ENCODE measurements at regions not wholly inside any gene's neighbourhood (a gene's known extent, or its start where the extent isn't known, plus 50 kb on each side); places are given as distances from the start of the nearest gene placed in this dataset.
A peak's percentile ranks its signal among the peaks of the same experiment; 100 is the strongest.

DNA sequence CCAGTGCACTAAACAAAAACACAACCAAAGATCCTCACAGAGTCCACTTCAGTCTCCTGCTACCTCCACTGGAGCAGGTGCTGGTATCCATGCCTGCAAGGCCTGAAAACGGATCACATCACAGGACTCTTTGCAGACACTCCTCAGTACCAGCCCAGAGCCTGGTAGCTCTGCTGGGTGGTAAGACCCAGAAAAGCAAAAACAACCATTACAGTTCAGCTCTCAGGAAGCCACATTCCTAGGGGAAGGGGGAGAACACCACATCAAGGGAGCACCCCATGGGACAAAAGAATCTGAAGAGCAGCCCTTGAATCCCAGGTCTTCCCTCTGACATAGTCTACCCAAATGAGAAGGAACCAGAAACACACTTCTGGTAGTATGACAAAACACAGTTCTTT, 52.5 kb upstream of the PFN2 start:
- H3K4me1 ChIP-seq (ENCODE audit: control insufficient read depth, extremely low read depth, insufficient read depth, low read length): peaks cover 9% of the 10 kb centered on the region
- no peaks in the 10 kb centered on the region for H3K79me2 ChIP-seq (ENCODE audit: control insufficient read depth, insufficient read depth, low read length)
- H3K27me3 ChIP-seq (ENCODE audit: control insufficient read depth, extremely low read depth, insufficient read depth, low read length): no peaks in the 10 kb centered on the region
- no peak overlapping the region for H3K27ac ChIP-seq (ENCODE audit: control insufficient read depth, insufficient read depth, low read length)
- FAIRE-seq (no peak), DNase-seq (ENCODE audit: low read depth, low spot score) (no peak)
- no peak overlapping the region for H3K9ac ChIP-seq (ENCODE audit: control insufficient read depth, extremely low read depth, insufficient read depth, low read length)
- no peaks in the 10 kb centered on the region for H3K9me1 ChIP-seq (ENCODE audit: control insufficient read depth, extremely low read depth, insufficient read depth, low read length)
- H3K4me2 ChIP-seq (ENCODE audit: control insufficient read depth, extremely low read depth, insufficient read depth, low read depth, low read length): no peak overlapping the region
- H3K36me3 ChIP-seq (ENCODE audit: control insufficient read depth in 2 of 2, extremely low read depth in 1 of 2, insufficient read depth in 2 of 2, low read length in 2 of 2): no peaks in the 10 kb centered on the region
- H2AFZ ChIP-seq (ENCODE audit: control insufficient read depth, low read length): no peak overlapping the region
- H4K20me1 ChIP-seq (ENCODE audit: control insufficient read depth, extremely low read depth, insufficient read depth, low read length): no peaks in the 10 kb centered on the region
- no peak overlapping the region for H3K4me3 ChIP-seq (ENCODE audit: control insufficient read depth in 2 of 3, extremely low read depth in 1 of 3, insufficient read depth in 2 of 3, low read depth in 1 of 3, low read length in 3 of 3)
- TF ChIP-seq EZH2 (IDR thresholded peaks at IDR 0.05; ENCODE audit: low read length): no peak
- TF ChIP-seq, protein P1, sequence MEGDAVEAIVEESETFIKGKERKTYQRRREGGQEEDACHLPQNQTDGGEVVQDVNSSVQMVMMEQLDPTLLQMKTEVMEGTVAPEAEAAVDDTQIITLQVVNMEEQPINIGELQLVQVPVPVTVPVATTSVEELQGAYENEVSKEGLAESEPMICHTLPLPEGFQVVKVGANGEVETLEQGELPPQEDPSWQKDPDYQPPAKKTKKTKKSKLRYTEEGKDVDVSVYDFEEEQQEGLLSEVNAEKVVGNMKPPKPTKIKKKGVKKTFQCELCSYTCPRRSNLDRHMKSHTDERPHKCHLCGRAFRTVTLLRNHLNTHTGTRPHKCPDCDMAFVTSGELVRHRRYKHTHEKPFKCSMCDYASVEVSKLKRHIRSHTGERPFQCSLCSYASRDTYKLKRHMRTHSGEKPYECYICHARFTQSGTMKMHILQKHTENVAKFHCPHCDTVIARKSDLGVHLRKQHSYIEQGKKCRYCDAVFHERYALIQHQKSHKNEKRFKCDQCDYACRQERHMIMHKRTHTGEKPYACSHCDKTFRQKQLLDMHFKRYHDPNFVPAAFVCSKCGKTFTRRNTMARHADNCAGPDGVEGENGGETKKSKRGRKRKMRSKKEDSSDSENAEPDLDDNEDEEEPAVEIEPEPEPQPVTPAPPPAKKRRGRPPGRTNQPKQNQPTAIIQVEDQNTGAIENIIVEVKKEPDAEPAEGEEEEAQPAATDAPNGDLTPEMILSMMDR (optimal IDR thresholded peaks at IDR 0.05 in 1 of 3, IDR thresholded peaks at IDR 0.05 in 1 of 3, conservative IDR thresholded peaks at IDR 0.05 in 1 of 3; ENCODE audit: extremely low read depth in 1 of 3, insufficient read depth in 2 of 3, low read length in 3 of 3): no peak
- H3K9me3 ChIP-seq (ENCODE audit: control insufficient read depth, low read depth, low read length): no peaks in the 10 kb centered on the region
- dilution Hi-C loops (cut with MboI; ENCODE audit: extremely low pct_ligation_motif_present, low sequenced_read_pairs): no loop called here

DNA sequence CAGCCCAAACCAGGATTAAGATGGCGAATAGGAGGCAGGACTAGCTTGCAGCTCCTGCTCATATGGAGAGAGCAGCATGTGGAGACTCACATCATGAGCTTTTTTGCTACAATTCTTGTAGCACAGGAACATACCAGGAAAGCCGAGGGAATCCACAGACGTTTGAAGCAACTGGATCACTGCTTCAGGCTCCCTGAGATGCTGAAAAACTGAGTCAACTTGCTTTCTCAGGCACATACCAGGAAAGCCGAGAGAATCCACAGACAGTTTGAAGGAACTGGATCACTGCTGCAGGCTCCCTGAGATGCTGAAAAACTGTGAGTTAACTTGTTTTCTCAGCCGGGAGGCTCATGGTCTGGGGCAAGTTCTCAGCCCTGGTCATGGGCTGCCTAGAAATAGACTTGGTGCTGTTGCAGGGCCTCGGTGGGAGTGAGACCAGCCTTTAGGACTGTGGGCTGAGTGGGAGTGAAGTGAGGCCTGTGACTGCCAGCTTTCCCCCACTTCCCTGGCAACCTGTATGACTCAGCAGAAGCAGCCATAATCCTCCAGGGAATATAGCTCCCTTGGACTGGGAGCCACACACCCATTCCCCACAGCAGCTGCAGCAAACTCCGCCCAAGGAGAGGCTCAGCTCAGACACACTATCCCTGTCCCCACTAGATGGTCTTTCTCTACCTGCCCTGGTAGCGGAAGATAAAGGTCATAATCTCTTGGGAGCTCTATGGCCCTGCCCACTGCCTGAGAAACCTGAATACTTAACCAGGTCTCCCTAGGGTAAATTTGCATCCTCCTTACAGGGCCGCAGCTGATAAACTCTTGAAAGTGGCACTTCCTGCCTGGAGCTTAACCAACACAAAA, 51.9 kb upstream of the PFN2 start:
- no peak overlapping the region for H3K4me2 ChIP-seq (ENCODE audit: control insufficient read depth, extremely low read depth, insufficient read depth, low read depth, low read length)
- H3K4me1 ChIP-seq (ENCODE audit: control insufficient read depth, extremely low read depth, insufficient read depth, low read length): peaks cover 9% of the 10 kb centered on the region
- H3K9me3 ChIP-seq (ENCODE audit: control insufficient read depth, low read depth, low read length): no peaks in the 10 kb centered on the region
- no peak overlapping the region for H3K27ac ChIP-seq (ENCODE audit: control insufficient read depth, insufficient read depth, low read length)
- H3K4me3 ChIP-seq (ENCODE audit: control insufficient read depth in 2 of 3, extremely low read depth in 1 of 3, insufficient read depth in 2 of 3, low read depth in 1 of 3, low read length in 3 of 3): no peak overlapping the region
- no peaks in the 10 kb centered on the region for H3K36me3 ChIP-seq (ENCODE audit: control insufficient read depth in 2 of 2, extremely low read depth in 1 of 2, insufficient read depth in 2 of 2, low read length in 2 of 2)
- no peak for TF ChIP-seq EZH2 (IDR thresholded peaks at IDR 0.05; ENCODE audit: low read length)
- TF ChIP-seq, protein P1 (optimal IDR thresholded peaks at IDR 0.05 in 1 of 3, IDR thresholded peaks at IDR 0.05 in 1 of 3, conservative IDR thresholded peaks at IDR 0.05 in 1 of 3; ENCODE audit: extremely low read depth in 1 of 3, insufficient read depth in 2 of 3, low read length in 3 of 3): no peak
- DNase-seq (ENCODE audit: low read depth, low spot score) (no peak), FAIRE-seq (no peak)
- H2AFZ ChIP-seq (ENCODE audit: control insufficient read depth, low read length): peak overlapping the region; percentile 20
- H3K9me1 ChIP-seq (ENCODE audit: control insufficient read depth, extremely low read depth, insufficient read depth, low read length): no peaks in the 10 kb centered on the region
- no peaks in the 10 kb centered on the region for H3K27me3 ChIP-seq (ENCODE audit: control insufficient read depth, extremely low read depth, insufficient read depth, low read length)
- no peaks in the 10 kb centered on the region for H3K79me2 ChIP-seq (ENCODE audit: control insufficient read depth, insufficient read depth, low read length)
- no peaks in the 10 kb centered on the region for H4K20me1 ChIP-seq (ENCODE audit: control insufficient read depth, extremely low read depth, insufficient read depth, low read length)
- H3K9ac ChIP-seq (ENCODE audit: control insufficient read depth, extremely low read depth, insufficient read depth, low read length): no peak overlapping the region
- dilution Hi-C loops (cut with MboI; ENCODE audit: extremely low pct_ligation_motif_present, low sequenced_read_pairs): no loop called here
